Left lobe of liver (tissue), 2 donors: ENCODE measurements at regions not wholly inside any gene's neighbourhood (a gene's known extent, or its start where the extent isn't known, plus 50 kb on each side); places are given as distances from the start of the nearest gene placed in this dataset.
A peak's percentile ranks its signal among the peaks of the same experiment; 100 is the strongest.
"Not testable (repeated sequence)": the region's sequence is repeated elsewhere in the genome, so short reads cannot be mapped to it uniquely, and the experiment has no call there.

Source experiments
- ATAC-seq: fragments of 200-7000 bp; cut with Tn5 transposase; one replicate; pipeline ENCODE4 v1.9.1; 2020; ENCODE audit warnings: mild to moderate bottlenecking, moderate library complexity
- DNase-seq: peaks from one replicate; pipeline ENCODE4 v3.0.0-alpha.2; 2020; ENCODE audit warnings: low spot score
- donor health status: DM: no; HTN: no; CAD: no; lungs with moderate emphysema.
- donor health status: DM: no; HTN: yes; CAD: no.

DNA sequence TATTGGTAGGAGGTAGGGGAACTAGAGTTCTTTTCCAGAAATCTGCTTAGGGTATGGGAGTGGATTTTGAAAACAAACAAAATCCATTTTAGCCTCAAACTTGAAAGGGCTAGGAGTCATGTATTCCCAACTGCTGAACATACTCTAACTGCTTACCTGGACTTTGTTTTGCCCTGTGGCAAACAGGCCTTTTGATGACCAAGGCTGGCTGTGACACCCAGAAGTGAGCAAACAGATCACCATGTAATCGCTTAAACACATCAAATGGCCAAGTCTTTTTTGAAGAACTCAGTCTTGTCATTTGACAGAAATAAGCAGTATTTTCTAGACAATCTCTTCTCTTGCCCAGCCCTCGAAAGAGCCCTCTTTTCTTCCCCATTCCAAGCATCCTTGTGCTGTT, 203.4 kb downstream of the KIT start:
- DNase-seq = no peak
- ATAC-seq = no peak

DNA sequence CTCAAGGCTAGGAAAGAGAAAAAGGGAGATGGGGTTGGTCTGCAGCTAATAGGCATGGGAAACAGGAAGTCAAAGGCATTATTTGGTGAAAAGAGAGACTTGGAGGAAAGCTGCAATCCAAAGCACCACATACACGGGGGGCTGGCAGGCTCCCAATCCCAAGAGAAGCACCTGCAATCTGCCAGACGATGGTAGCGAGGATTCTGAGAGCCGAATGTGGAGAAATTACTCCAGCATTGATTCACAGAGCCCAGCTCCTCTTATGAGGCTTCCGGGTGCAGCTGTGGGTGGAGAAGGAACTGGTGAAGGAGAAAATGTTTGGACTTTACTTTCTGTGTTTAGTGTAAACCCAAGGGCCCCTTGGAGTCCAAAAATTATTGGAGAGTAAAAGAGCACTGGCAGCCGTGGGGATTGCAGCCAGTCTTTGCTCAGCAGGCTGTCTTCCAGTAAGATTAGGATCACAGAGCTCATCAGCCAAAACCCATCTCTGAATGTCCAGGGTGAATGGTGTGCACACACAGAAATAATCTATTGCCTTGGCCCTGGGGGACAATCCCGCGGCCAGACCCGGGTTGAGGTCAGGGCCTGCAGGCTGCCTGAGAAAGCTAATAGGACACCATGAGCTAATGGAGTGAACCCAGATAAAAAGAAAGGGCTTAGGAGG, 197.6 kb downstream of the KIT start:
- no peak for DNase-seq
- ATAC-seq = no peak

DNA sequence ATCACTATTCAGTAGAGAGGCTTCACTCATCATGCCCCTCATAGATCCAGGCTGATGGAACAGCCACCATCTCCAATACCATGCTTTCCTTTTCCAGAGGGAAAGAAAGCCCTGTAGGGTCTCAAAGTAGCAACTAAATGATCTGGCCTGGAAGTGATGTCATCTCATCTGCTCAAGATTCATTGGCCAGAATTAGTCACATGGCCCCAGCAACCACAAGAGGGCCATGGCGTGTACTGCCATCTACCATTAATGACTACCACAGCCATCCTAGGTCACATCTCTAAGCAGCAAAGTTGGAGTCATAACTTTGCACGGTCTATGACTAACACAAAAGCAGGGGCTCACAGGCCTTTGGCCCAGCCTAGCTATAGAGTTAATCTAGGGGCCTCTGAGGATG, 194.8 kb downstream of the KIT start:
- ATAC-seq = no peak
- no peak for DNase-seq

DNA sequence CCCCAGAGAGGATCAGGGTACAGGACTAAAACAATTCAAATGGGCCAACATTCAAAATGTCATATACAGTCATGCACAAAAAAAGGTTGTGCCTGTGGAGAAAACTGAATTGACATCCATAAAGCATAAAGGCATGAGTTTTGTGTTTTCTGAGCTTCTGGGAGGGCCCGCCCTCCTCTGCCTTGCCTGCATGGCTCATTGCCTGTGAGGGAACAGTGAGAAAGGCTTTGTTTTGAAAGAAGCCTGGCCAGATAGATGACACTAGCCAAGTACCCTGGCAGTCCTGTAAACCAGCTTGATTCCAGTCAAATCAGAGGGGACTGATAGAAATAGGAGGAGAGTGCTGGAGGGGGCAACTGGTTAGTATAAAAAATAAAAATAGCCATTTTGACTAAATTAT, 194.3 kb downstream of the KIT start:
- DNase-seq (no peak), ATAC-seq (no peak)

DNA sequence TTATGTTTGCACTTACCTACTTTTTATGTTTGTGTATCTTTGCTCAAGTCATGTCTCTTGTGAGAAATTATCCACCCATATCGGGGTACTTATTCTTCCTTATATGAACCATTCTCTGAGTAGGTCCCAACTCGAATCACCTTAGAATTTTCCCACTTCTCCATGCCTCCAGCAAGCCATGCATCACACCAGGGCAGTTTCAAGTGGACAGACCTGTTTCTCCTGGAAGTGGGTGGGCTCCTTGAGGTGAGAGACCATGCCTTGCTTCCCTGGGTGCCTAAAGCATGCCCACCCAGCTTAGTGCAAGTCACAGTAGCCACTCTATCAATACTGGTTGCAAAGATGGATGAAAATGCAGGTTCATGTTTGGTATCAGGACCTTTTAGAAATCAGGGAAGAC, 187.2 kb downstream of the KIT start:
- DNase-seq = no peak
- no peak for ATAC-seq

DNA sequence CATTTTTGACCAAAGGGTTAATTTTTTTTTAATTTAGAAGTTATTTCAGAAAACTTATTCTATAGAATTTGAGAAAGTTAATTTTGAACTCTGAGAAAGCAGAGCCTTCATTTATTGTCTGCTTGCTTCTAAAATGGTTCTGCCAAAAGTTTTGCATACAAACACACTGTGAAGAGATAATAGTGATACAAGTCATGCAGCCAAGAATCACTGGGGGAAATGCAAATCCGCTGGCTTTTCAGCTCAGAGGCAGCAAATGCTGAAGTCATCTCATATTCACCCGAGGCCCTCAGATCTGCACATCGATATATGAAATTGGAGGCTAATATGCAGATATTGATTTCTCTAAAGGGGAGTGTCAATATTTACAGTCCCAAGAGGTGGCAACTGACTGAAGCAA, 186.2 kb downstream of the KIT start:
- ATAC-seq = no peak

DNA sequence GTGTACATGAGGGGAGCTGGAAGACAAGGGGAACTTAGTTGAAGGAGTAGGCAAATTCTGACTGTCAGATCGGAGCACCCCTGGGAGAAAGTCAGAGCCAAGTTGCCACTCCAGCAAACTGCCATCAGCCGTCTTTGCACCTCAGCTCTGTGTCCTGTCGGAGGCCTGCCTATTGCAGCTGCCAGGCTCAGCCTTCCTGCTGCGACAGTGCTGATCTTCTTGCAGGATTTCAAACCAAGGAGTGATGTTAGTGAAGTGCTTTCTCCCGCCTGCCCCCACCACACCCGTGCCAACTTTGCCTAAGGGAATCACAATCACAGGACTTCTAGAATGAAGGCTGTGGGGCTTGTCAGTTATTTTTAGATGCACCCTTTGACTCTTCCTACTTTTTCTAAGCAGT, 185.3 kb downstream of the KIT start:
- no peak for ATAC-seq
- no peak for DNase-seq

More for the DNA sequence above, 186.2 kb downstream of the KIT start:
- no peak for DNase-seq

DNA sequence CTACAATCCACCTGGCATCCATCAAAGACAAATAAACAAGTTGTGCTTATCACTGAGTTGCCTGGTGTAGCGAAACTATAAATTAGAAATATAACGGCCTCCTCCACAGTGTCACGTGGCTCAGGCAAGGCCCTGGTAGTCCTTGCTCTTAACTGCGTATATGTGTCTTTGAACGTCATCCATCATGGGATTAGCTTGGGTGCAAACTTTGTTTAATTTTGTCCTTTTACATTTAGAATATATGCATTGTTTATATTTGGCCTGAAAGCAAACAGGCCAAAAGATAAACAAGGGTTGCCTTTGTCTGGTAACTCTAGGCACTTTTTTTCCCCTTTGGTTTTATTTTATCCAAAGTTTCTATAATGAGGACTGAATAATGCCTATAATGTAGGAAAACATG, 184.9 kb downstream of the KIT start:
- ATAC-seq (no peak), DNase-seq (no peak)

DNA sequence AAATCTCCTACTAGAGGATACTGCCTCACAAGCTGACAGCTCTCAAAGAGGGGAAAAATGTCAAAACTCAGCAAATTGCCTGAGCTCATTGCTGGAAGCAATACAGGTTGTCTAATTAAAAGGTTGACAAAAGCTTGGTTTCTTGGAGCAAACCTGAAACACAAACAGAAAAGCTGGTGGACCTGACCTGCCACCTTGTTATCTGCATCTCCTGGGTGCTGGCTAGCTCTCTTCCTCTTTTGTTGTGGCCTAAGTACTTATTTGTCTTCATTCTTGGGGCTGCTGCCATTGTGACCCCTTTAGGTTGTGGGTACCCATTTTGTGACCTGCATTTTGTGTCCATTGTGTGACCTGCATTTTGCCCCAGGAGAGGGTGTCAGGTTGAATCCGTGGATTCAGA, 184.5 kb downstream of the KIT start:
- ATAC-seq (no peak), DNase-seq (no peak)

DNA sequence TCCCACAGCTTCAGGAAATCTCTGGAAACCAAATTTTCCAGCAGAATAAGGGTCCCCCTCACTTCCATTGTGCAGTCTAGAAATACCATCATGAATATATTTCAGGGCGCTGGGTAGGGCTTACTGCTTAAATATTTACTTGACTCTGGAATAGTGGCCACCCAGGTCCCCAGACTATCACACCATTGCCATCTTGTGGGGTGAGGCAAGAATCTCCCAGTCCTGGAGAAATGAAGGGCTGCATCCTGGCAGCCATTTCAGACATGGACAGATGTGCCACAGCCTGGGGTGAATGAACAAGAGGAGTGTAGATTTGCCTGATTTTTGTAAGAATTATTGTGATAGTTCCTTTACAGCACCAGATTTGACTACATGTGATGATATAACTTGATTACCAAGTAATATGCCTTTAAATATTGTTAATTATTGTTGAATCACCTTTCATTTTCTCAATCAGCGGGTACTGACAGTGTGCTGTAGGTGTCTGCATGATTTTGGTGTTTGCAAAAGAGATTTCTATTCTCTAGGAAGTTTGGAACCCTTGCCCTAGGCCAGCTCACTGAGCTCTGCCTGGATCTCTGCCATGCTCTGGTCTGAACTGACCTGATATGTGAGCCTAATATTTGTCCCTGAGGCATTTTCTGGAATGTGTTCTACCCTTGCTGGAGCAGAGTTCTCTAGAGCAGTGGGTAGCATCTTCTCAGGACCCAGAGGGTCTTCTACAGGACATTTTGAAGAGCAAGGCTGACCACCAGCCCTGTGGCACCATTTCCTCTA, 183.4 kb downstream of the KIT start:
- DNase-seq (no peak), ATAC-seq (peak; percentile 34)

DNA sequence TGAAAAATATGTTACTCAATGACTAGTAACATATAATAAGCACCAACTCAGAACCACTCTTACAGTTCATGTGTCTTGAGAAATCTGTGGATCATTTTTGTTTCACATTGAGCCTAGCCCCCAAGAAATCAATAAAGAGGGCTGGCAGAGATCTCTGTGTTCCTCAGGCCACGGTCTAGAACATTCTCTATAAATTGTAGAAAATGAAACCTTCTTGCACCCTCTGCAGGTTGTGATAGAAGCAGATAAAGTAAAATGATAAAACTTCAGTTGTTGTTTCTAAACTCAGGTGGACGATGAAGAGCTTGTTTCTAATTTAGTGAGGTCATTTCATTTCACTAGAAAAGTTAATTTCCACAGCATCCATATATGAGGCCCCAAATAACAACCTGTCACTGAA, 182.7 kb downstream of the KIT start:
- no peak for ATAC-seq
- no peak for DNase-seq

DNA sequence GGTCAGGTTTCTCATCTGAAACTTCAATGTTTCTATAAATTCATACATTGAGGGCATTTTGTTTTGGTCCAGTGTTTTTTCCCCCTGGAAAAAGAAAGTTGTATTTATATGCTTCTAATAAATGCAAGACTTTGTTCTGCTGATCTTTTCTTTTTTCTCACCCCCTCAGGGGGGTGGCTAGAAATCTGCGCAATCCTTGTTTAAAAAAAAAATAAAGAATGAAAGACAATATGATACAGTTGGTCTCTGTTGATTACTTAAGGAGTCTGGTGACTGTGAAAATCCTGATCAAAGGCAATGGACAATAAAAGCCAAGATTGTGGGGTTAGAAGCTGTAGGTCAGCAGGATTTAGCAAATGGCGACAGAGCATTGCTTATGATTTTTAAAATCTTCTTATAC, 180.5 kb downstream of the KIT start:
- no peak for ATAC-seq
- no peak for DNase-seq

DNA sequence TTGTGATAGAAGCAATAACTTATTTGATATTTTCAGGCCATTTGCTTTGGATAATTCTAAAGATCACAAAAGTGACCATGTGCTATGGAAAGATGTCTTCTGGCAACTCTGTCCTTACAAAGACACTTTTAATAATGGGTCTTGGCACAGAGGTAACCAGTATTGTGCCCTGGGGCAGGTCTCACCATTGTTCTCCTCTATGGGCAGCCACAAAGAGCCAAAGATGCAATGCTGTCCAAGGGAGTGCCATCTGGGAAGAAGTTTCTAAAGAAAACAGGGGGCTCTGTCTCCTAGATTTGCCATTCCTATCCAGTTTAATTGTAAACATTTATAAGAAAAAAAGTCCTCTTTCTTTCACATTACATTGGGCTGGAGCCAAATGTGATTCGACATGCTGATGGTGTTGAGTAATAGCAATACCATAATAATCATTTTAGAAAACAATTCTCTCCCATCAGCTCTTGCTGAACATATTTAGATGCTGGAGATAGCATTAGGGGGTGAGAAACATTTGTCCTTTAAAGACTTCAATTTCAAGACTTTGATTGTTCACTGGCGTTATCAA, 179.9 kb downstream of the KIT start:
- no peak for DNase-seq
- ATAC-seq = no peak

DNA sequence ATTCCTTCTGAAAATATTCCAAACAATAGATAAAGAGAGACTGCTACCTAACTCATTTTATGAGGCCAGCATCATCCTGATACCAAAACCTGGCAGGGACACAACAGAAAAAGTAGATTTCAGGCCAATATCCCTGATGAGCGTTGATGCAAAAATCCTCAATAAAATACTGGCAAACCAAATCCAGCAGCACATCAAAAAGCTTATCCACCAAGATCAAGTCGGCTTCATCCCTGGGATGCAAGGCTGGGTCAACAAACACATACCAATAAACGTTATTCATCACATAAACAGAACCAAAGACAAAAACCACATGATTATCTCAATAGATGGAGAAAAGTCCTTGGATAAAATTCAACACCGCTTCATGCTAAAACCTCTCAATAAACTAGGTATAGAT, 170.6 kb downstream of the KIT start:
- not testable (repeated sequence) for DNase-seq, ATAC-seq

DNA sequence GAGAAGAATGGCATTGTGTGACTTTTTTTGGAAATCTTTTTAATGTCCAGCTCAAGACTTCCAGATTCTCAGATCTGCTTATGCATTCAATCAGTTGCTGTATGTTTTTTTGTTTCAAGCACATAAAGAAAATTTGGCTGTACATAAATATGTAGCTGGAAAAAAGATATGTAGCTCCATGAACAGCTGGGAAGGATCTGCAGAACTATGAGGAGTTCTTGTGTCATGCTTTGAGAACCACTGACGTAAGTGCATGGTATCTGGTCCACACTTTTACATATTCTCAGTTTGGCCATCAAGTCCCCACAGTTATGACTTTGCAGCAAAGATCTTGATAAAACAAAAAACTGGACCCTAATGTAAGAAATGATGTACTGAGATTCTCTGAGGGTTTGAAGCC, 165.9 kb downstream of the KIT start:
- ATAC-seq (no peak), DNase-seq (no peak)

DNA sequence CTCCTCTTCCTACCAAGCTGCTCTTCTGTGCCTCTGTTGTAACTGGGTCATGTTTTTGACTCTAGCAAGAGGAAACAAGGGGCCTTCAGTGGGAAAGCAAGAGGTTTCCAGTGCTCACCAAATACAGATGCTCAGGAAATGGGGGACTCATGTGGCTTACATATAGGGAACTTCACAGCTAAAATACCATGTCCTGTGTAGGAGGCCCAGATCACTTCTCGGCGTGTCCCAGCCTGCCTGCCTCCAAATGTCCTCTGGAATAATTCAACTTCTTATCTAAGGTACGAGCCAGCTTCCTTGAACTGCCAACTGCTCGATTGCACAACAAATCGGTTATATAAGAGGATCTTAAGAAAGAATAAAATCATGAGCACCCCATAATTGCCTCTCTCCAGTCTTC, 161.3 kb downstream of the KIT start:
- ATAC-seq (no peak), DNase-seq (no peak)

DNA sequence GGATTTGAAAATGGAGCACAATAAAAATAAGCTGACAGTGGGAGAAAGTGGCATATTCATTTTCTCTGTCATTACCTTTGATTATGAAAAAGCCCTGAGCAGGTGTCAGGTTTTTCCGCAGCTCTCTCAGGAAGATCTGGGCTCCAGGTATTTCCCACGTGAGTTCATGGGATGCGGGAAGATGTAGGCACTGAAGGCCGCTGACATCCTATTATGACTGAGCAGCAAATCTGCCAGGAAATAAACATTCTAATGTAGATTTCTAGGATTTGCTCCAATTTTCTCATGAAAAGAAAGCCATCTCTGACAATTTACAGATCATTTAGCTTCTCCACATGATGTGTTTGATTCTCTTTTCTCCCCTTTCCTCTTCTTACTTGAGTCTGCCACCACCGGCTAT, 160.7 kb downstream of the KIT start:
- ATAC-seq (no peak), DNase-seq (no peak)

DNA sequence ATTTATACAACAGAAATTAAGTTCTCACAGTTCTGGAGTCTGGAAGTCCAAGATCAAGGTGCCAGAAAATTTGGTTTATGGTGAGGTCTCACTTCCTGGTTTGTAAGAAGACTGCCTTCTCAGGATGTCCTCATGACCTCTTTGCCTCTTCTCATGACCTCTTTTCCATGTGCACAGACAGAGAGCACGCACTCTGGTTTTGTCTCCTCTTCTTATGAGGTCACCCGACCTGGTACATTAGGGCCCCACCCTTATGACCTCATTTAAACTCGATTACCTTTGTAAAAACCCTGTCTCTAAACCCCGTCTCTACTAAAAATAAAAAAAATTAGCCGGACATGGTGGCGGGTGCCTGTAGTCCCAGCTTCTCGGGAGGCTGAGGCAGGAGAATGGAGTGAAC, 155.9 kb downstream of the KIT start:
- ATAC-seq (no peak), DNase-seq (no peak)

DNA sequence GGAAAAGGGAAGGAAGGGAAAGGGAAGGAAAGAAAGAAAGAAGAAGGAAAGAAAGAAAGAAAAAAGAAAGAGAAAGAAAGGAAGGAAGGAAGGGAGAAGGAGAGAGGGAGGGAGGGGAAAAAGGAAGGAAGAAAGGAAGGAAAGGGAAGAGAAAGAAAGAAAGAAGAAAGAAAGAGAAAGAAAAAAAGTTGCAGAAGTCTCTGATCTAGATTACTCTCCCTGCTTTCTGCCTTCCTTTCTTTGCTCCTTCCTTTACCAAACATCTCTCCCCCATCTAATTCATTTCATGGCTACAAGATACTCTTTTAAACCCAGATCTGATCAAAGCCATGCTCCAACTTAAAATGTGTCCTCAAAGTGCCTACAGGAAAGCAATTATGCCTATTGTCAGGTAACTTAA, 148.6 kb downstream of the KIT start:
- DNase-seq (no peak), ATAC-seq (no peak)

DNA sequence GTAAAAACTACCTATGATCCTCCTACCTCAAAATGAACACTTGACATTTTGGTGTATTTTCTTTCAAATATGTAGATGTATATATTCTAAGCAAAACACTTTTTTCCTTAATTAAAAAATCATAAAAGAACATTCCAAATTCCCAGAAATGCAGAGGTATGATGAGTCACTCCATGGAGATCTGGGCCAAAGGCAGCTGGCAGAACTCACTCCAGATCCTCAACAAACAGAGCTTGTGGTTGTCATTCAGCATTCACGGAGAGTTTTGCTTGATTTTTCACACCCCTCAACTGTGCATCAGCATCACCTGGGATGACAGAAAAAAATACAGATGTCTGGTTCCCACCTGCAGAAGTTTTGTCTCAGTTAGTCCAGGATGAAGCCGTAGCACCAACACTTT, 144.6 kb downstream of the KIT start:
- ATAC-seq = no peak
- DNase-seq = no peak

DNA sequence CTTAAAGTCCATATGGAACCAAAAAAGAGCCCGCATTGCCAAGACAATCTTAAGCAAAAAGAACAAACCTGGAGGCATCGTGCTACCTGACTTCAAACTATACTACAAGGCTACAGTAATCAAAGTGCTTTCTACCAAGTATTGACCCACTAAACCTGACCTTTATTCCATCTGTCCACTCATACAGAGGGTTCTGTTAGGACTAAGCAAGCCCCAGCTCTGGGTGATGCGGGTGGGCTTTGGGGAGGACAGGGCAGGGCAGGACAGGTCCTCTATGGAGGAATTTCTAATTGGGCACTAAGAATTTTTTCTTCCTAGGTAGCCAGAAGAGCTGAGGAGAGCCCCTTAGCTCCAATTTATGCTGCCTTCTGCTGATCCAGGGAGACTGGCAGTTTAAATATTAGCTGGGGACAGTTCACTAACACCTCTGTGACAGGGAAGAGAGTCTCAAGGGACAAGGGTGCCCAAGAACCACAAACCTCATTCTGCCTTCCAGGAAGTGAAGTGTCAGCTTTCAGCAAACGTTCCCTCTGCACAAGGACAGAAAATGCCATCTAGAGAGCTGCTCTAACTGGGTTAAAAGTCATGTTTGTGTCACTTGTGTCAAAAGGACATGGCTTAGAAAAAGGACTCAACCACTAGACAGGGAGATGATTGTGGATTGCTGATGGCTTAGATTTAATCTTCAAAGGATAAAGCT, 143.2 kb downstream of the KIT start:
- ATAC-seq = no peak

DNA sequence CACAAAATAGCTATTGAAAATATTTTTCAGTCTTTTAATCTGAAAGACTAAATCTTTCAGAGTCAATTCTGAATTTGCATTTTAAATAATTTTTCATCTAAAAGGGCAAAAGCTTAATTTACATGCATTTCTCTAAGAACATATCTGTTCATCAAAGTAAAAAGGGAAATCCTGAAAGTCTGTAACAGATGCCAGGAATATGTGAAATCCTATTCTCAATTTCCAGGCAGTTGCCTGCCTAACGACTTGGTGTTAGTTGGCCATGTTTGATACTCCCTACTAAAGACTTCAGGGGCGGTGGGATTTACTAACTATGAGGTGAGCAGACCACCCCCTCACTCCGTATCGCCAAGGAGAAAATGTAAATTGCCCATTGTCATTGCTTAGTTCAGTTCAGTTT, 136.8 kb downstream of the KIT start:
- ATAC-seq (no peak), DNase-seq (no peak)

More for the DNA sequence above, 143.2 kb downstream of the KIT start:
- no peak for DNase-seq
